Activated CD8-positive, alpha-beta memory T cell treated with anti-CD3 and anti-CD28 coated beads, Interleukin-2, amount 50 U/mL, for 24 hours (primary cell): ENCODE measurements at regions not wholly inside any gene's neighbourhood (a gene's known extent, or its start where the extent isn't known, plus 50 kb on each side); places are given as distances from the start of the nearest gene placed in this dataset.

Experiments used
- DNase-seq: peaks from one replicate; pipeline ENCODE4 v3.0.0-alpha.2; 2020; ENCODE audit errors: extremely low read depth

GRCh38 chr4:24164797-24165196 is 274.9 kb upstream of the PPARGC1A start:
- no peak for DNase-seq

GRCh38 chr4:24164054-24164693 is 274.3 kb upstream of the PPARGC1A start:
- no peak for DNase-seq

- DNase-seq, result no peak
Measured at GRCh38 chr4:24163314-24163713, 273.5 kb upstream of the PPARGC1A start.

DNA sequence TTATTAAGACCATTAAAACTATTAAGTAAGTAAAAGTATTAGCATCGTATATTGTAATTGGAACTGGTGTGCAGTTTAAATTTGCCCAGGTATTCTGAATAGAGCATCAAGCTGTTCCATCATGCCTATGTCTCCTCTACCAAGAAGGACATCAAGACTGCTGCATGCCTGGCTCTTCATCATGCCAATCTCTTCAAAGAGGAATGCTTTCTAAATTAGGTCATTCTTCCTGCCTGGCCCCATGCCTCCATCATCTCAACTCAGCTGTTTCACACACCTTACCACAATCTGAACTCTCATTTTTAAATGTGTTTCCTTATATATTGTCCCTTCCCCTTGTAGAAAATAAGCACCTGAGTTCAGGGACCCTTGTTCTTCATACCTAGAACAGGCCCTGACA is 270.5 kb upstream of the PPARGC1A start:
- DNase-seq, result no peak

- DNase-seq, result no peak
Measured at GRCh38 chr4:24158031-24158430, 268.2 kb upstream of the PPARGC1A start.

DNA sequence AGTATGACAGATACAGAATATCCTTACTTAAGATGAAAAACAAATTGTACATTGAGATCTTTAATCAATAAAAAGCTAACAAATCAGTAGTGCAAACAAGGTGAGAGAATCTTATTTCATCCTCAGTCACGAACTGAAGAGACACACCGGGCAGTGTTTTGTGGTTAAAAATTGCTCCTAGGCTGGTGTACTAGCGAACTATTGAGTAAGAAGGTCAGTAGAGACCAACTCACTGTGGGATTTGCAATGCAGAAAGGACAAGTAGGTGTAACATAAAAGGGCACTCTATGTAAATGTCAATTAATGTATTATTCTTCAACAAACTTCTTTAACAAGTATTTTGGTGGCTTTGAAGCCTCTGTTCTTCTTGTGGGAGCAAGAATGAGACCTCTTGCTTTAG is 260.2 kb upstream of the PPARGC1A start:
- no peak for DNase-seq

DNA sequence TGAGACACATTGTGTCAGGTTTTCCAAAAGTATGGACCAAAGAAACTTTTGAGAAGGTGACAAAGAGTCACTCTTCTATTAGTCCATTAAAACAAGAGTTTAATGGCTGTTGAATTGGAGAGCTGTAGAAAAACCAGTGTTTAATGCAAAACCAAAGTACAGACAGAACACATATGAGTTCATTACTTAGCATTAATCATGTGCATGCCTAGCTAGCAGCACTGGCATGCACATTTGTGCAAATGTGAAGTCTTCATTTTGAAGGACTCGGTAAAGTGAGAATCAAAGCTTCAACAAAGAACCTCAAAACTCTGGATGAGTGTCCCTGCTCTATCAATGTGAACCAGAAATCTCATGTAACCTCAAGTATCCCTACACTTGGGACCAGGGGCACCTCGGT is 256.3 kb upstream of the PPARGC1A start:
- DNase-seq, result no peak

GRCh38 chr4:24145591-24145990 is 255.7 kb upstream of the PPARGC1A start:
- no peak for DNase-seq

- no peak for DNase-seq
Measured at GRCh38 chr4:24144381-24144780, 254.5 kb upstream of the PPARGC1A start.

- DNase-seq, result no peak
Measured at GRCh38 chr4:24143741-24144140, 253.9 kb upstream of the PPARGC1A start.

- no peak for DNase-seq
Measured at GRCh38 chr4:24141836-24142235, 252.0 kb upstream of the PPARGC1A start.

DNA sequence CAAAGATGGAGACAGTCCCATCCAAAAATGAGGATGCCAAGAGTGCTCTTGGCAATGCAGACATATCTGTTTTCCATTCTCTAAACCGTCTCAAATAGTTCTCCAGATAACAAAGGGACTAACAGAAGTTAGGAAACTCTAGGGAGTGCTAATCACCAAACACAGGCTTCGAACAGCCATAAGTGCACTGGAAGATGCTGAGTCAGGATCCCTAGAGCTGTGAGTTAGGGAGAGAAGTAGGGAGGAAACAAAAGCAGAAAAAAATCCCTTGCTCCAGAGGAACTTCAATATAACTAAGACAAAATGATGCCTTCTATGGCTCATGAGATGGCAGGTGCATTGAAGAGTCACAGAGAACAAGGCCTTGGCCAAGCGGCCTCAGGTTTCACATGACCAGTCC is 251.0 kb upstream of the PPARGC1A start:
- no peak for DNase-seq

DNA sequence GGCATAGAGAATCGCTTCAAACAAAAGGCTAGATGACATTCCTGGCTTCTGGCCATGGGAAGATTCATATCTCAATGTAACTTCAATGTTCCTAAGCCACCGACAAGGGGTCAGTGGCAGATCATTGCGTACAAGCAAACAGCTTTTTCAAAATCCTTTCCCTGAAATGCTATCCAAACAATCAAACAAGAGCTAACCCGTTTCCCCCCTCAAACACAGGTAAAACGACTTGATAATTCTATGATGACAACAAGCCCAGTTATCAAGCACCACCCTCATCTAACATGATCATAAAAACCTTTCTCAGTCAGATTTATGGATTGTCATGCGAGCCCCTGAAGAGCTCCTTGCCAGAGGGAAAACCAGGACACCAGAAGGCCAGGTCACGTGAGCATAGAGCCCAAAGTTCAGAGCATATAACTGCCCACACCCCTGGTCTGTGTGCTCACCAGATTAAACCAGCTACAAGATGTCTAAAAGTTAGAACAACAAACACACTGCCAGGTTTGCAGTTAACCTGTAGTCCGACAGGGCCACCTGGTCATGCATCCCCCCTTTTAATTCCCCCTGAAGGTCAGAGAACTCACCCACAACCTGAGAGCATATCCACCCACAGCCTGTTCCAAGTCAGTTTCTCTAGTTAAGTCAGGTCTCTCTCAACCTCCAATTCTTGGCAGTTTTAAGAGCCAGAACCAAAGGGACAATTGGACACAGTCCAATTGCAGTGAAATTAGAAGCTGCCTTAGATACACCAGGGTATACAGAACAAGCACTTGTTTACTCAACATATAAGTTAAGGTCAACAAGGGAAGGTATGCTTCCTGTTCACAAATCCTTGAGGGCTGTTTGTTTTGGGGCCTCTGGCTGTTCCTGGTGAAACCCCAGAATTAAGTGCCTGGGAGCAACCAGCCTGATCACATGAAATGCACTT is 248.1 kb upstream of the PPARGC1A start:
- no peak for DNase-seq

DNA sequence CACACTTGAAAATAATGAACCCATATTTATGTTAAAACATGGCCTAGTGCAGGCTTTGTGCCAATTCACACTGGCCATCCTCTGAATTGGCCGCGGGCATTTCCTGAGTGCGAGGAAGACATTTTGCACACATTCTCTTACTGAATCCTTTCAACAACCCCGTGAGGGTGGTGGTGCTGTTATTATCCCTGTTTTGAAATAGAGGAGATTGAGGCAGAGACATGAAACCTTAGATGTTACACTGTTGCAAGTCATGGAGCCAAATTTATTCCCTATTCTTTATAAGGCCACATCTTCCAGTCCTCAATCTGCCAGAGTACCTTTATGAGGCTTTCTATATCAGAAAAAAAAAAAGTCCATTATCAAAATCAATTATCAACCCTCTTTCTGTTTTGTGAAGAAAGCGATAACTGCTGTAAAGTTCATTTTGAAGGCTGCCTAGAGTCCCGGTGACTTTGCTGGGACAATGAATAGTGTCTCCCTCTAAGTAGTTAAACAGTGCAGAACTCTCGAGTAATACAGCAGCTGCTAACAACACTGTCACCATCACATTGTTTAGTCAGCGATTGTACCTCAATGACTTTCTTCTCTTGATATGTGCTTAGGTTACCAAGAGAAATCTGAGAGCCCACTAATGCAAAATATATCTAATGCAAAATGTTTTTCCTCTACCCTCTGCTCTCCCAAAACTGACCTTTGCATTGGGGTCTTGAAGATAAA is 242.3 kb upstream of the PPARGC1A start:
- no peak for DNase-seq

- no peak for DNase-seq
Measured at GRCh38 chr4:24130637-24131036, 240.8 kb upstream of the PPARGC1A start.

DNA sequence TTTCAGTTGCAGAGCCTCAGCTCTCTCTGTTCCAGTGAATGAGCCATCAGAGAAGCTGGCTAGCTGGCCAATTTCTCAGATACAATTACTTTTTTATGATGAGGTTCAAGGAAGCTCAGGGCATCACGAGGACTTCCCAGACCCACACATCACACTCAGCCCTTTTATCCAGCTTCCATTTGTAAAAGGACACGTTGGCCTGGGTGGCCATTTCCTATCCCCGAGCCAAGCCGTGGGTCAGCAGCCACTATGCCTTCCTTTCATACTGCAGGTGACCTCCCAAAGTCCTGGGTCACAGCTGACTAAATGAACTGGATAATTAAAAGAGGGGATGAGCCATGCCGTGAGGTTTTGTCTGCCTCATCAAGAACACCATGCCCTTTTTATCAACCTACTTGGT is 236.9 kb upstream of the PPARGC1A start:
- no peak for DNase-seq

DNA sequence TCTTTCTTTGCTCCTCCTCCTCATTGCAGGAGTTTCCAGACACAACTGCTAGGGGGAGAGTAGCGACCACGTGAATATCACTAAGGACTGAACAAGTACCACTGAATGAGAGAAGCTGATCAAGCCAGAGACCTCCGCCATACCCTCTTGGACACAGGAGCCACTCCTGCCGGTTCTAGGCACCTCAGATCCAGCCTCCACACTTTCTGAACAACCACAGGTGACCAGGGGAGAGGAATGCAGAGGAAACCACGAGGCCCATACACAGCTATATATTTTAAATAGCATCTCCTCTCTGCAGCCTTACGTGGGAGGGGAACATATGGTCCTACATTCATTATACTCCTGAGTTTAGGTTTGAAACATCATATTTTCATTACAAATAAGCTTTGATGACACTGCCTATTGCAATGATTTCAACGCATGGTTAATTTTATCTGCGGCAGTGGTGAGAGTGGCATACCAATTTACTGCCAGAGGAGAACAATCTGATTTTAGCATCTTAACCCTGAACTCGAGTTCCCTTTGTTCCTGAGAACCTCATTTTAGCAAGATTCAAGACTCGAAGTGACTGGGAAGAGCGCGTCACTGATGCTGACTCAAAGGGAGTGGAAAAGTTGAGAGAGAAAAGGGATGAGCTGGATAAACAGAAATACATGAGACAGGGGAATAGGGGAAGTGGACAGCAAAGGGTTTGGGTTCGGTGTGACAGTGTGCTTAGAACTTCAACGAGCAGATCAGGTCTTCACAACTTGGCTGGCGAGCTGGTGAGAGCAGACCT is 231.7 kb upstream of the PPARGC1A start:
- no peak for DNase-seq

DNA sequence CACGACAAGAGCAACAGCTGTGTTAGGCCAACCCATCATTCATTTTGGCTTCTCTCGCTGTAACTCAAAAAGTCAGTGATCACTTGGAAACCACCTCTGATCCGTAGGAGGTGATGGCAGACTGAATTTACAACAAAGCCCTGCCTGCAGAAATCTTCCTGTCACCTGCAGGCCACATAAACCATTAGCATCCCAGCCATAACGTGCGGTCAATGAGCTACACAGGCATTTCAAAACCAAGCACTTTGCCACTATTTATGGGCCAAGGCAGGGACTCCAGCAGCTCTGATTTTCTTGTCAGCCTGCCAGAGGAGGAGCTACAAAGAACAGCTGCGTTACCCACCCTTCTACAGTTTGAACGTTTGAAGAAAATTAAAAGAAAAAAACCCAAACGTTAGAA is 228.1 kb upstream of the PPARGC1A start:
- no peak for DNase-seq

- no peak for DNase-seq
Measured at GRCh38 chr4:24116107-24116506, 226.3 kb upstream of the PPARGC1A start.

GRCh38 chr4:24114919-24115500 is 225.2 kb upstream of the PPARGC1A start:
- DNase-seq, result no peak

DNA sequence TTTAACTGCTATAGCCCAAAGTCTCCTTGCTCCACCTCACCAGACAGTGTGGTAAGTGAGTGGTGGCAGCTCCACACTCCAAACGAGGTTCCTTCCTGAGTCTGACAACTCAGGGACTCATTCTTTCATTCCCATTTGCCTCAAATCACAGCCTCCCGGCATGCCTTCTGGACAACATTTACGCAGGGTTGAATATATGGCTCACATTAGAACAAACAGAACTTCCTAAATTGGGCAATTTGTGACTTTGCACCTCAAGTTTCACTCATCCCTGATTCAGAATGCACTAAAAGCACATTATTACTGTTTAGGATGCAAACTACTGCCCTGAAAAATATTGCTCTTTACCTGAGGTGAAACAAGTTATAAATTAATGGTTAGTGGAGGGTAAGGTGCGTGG is 224.6 kb upstream of the PPARGC1A start:
- DNase-seq, result no peak
